HG03457 (cell line): ENCODE measurements at regions not wholly inside any gene's neighbourhood (a gene's known extent, or its start where the extent isn't known, plus 50 kb on each side); places are given as distances from the start of the nearest gene placed in this dataset.
"Not testable (repeated sequence)": the region's sequence is repeated elsewhere in the genome, so short reads cannot be mapped to it uniquely, and the experiment has no call there.

Experiments
- ATAC-seq: cut with Tn5 transposase; IDR thresholded peaks from one replicate; pipeline ENCODE4 v1.9.1; 2021; ENCODE audit warnings: moderate number of reproducible peaks; ENCODE audit not compliant: unreplicated experiment

GRCh38 chr2:215889240-215889969 lies 123.9 kb downstream of the MREG start:
- ATAC-seq = not testable (repeated sequence)

GRCh38 chr2:215888680-215889079 lies 124.7 kb downstream of the MREG start:
- no peak for ATAC-seq

- no peak for ATAC-seq
Observed at GRCh38 chr2:215887303-215887702, 126.0 kb downstream of the MREG start.

- ATAC-seq = no peak
Observed at GRCh38 chr2:215886022-215886421, 127.3 kb downstream of the MREG start.

- ATAC-seq = no peak
Observed at GRCh38 chr2:215885536-215885935, 127.8 kb downstream of the MREG start.

GRCh38 chr2:215884451-215885087 lies 128.8 kb downstream of the MREG start:
- ATAC-seq = no peak

- ATAC-seq = no peak
Observed at GRCh38 chr2:215883799-215884198, 129.6 kb downstream of the MREG start.

GRCh38 chr2:215882689-215883088 lies 130.7 kb downstream of the MREG start:
- no peak for ATAC-seq

- ATAC-seq = no peak
Observed at GRCh38 chr2:215881582-215881981, 131.8 kb downstream of the MREG start.

- peak; percentile 58 for ATAC-seq
Observed at GRCh38 chr2:215880970-215881369, 132.4 kb downstream of the MREG start.

GRCh38 chr2:215879977-215880940 lies 133.1 kb downstream of the MREG start:
- ATAC-seq = no peak

GRCh38 chr2:215879331-215879730 lies 134.0 kb downstream of the MREG start:
- ATAC-seq = no peak

GRCh38 chr2:215878476-215879063 lies 134.8 kb downstream of the MREG start:
- ATAC-seq = no peak

- no peak for ATAC-seq
Observed at GRCh38 chr2:215876937-215877238, 136.5 kb downstream of the MREG start.

GRCh38 chr2:215876139-215876936 lies 137.0 kb downstream of the MREG start:
- no peak for ATAC-seq

- ATAC-seq = no peak
Observed at GRCh38 chr2:215874418-215874817, 138.9 kb downstream of the MREG start.

- no peak for ATAC-seq
Observed at GRCh38 chr2:215870986-215871385, 142.4 kb downstream of the MREG start.

- ATAC-seq = no peak
Observed at GRCh38 chr2:215870088-215870490, 143.3 kb downstream of the MREG start.

GRCh38 chr2:215868846-215869543 lies 144.4 kb downstream of the MREG start:
- no peak for ATAC-seq

GRCh38 chr2:215866606-215867005 lies 146.7 kb downstream of the MREG start:
- ATAC-seq = no peak
